ENCODE measurements at regions not wholly inside any gene's neighbourhood (a gene's known extent, or its start where the extent isn't known, plus 50 kb on each side); places are given as distances from the start of the nearest gene placed in this dataset.

DNA sequence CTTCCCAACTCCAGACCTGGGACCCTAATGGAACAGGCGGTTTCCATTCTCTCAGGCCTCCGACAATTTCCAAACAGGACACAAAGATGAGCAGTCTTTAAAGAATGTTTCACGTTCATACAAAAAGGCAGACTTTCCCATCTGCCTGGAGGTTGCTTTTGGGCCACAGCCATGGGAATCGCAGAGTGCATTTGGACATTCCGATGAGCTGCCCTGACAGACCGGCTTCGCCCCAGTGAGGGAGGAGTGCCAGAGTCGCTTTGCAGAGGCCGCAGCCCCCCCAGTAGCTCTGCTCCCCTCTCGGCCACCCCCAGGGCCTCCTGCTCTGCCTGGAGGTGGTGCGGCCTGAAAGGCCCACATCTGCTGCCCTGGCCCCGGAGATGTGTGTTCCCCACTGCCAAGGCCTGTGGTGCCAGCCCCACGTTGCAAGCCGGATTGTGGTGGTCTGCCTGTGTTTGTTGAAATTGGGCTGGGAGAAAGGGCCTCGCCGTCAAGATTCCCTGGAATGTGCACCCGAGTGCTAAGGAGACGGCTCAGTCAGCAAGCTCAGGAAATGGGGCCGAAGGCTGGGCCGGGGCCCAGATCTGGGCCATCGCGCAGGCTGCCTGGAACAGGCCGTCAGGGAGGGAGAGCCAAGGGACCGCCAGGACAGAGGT is 89.8 kb downstream of the C16orf95 start:
- Histone ChIP-seq H3K27ac (ENCODE audit: low read depth, low read length, severe bottlenecking) (peak overlapping the region; percentile 62), H3K4me1 (ENCODE audit: control insufficient read depth, insufficient read depth, low read length, poor library complexity, severe bottlenecking) (peaks cover 13% of the 10 kb centered on the region), H3K36me3 (ENCODE audit: control insufficient read depth, insufficient read depth, low read length) (no peaks in the 10 kb centered on the region), H3K4me3 (ENCODE audit: extremely low read depth, insufficient read depth, low read length, poor library complexity, severe bottlenecking) (no peak overlapping the region), H3K9me3 (ENCODE audit: control insufficient read depth, low read length) (no peaks in the 10 kb centered on the region)
- WGBS, 2 experiments (ENCODE audit: insufficient coverage in 2 of 2), result 87 to 90% methylated on average over 18 to 21 of the region's 24 CpGs

DNA sequence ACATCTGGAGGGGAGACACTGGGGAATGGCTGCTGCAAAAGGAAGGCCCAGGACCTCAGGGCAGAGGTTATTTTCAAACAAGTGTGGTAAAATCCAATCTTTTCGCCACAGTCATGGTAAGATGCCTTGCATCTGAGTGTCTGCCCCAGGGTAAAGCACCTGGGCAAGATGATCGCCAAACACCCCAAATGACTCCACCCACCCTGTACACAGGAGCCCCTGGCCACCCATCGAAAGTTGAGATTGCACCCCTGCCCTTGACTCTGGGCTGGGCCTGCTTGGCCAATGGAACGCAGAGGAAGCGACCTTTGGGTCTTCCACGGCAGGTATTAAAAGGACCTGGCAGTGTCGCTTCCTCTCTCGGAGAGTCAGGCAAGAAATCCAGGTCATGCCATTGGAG is 88.8 kb downstream of the C16orf95 start:
- 96% methylated on average over 7 to 8 of the region's 8 CpGs for WGBS, 2 experiments (ENCODE audit: insufficient coverage in 2 of 2)
- Histone ChIP-seq H3K4me3 (ENCODE audit: extremely low read depth, insufficient read depth, low read length, poor library complexity, severe bottlenecking) (no peak overlapping the region), H3K9me3 (ENCODE audit: control insufficient read depth, low read length) (no peaks in the 10 kb centered on the region), H3K27ac (ENCODE audit: low read depth, low read length, severe bottlenecking) (no peak overlapping the region), H3K4me1 (ENCODE audit: control insufficient read depth, insufficient read depth, low read length, poor library complexity, severe bottlenecking) (peaks cover 13% of the 10 kb centered on the region), H3K36me3 (ENCODE audit: control insufficient read depth, insufficient read depth, low read length) (no peaks in the 10 kb centered on the region)

DNA sequence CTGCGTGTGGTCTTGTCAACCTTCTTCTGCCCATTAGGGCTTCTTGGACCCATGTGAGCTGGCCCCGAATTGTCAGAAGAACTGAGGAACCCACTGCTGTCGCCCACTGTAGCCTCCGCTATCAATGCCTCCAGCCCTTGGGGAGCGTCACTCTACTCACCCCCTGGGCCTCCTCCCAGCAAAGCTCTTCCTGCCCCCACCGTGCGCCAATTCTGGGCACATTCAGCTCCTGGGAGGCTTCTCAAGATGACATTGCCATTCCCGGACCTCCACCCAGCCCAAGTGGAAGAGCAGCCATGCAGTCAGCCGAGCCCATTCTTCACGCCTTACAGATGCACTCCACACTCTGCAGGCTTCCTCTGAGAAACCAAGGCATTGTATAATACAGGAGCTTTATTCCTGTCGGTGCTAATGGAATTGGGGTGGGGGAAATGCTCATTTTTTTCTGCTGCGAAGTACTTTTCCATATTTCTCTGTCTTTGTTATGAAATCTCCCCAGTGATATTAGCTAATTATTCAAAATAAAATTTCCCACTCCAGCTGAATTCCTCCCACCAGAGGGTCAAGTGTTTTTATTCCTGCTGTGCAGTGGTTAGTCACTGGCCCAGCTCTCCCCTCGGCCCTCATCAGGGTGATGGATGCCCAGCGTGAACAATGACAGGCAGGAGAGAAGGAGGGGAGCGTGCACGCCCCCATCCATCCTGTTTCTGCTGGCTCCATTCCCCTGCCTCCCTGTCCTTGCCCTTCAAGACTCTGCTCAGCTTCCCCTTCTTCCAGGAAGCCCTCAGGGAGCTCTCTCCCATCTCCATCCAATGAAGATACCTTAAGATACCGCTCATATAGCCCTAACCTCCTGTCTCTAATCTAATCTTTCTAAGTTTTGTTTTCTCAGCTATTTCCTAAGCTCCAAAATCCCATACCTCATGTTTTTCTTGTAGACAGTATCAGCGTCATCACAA is 87.7 kb downstream of the C16orf95 start:
- no peaks in the 10 kb centered on the region for H3K9me3 ChIP-seq (ENCODE audit: control insufficient read depth, low read length)
- H3K4me1 ChIP-seq (ENCODE audit: control insufficient read depth, insufficient read depth, low read length, poor library complexity, severe bottlenecking), result peaks cover 13% of the 10 kb centered on the region
- H3K4me3 ChIP-seq (ENCODE audit: extremely low read depth, insufficient read depth, low read length, poor library complexity, severe bottlenecking), result no peak overlapping the region
- H3K27ac ChIP-seq (ENCODE audit: low read depth, low read length, severe bottlenecking), result no peak overlapping the region
- 95% methylated on average over 7 to 9 of the region's 18 CpGs for WGBS, 2 experiments (ENCODE audit: insufficient coverage in 2 of 2)
- H3K36me3 ChIP-seq (ENCODE audit: control insufficient read depth, insufficient read depth, low read length), result no peaks in the 10 kb centered on the region

DNA sequence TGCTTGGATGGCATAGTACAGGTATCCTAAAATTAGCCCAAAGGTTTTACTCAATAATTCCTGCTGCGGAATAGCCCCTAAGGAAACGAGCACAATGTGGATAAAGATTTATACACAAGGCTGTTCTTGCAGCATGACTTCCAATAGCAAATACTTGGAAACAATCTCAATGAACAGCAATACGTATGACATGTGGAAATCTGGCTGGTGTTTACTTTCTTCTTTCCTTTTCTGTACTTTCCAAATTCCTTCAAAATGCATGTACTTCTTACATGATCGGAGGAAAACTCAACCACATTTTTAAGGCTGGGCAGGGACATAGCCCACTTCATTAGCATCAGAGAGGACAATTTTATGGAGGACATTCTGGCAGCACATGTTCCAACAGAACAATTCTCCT is 86.6 kb downstream of the C16orf95 start:
- H3K4me3 ChIP-seq (ENCODE audit: extremely low read depth, insufficient read depth, low read length, poor library complexity, severe bottlenecking), result no peak overlapping the region
- no peaks in the 10 kb centered on the region for H3K36me3 ChIP-seq (ENCODE audit: control insufficient read depth, insufficient read depth, low read length)
- H3K9me3 ChIP-seq (ENCODE audit: control insufficient read depth, low read length), result no peaks in the 10 kb centered on the region
- peaks cover 13% of the 10 kb centered on the region for H3K4me1 ChIP-seq (ENCODE audit: control insufficient read depth, insufficient read depth, low read length, poor library complexity, severe bottlenecking)
- H3K27ac ChIP-seq (ENCODE audit: low read depth, low read length, severe bottlenecking), result no peak overlapping the region
- WGBS, 2 experiments (ENCODE audit: insufficient coverage in 2 of 2), result 80 to 82% methylated on average over 3 to 4 of the region's 4 CpGs

DNA sequence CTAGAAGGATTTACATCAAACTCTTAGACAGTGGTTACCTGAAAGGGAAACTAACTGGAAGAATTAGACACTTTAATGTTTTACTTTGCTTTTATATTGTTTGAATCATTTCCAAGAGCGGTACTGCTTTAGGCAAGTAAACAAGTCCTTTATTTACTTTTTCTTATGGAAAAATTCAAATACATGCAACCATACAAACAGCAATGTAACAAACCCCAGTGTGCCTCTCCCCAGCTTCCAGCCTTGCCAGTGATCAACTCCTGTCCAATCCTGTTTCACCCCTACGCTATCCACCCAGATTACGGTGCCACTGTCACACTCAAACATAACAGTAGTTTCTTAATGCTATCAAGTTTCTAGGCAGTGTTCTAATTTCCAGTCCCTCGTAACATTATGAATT is 85.9 kb downstream of the C16orf95 start:
- Histone ChIP-seq H3K4me1 (ENCODE audit: control insufficient read depth, insufficient read depth, low read length, poor library complexity, severe bottlenecking) (peaks cover 13% of the 10 kb centered on the region), H3K9me3 (ENCODE audit: control insufficient read depth, low read length) (no peaks in the 10 kb centered on the region), H3K36me3 (ENCODE audit: control insufficient read depth, insufficient read depth, low read length) (no peaks in the 10 kb centered on the region), H3K27ac (ENCODE audit: low read depth, low read length, severe bottlenecking) (no peak overlapping the region), H3K4me3 (ENCODE audit: extremely low read depth, insufficient read depth, low read length, poor library complexity, severe bottlenecking) (no peak overlapping the region)
- WGBS, 2 experiments (ENCODE audit: insufficient coverage in 2 of 2), result 94 to 95% methylated on average over 2 of the region's 4 CpGs

DNA sequence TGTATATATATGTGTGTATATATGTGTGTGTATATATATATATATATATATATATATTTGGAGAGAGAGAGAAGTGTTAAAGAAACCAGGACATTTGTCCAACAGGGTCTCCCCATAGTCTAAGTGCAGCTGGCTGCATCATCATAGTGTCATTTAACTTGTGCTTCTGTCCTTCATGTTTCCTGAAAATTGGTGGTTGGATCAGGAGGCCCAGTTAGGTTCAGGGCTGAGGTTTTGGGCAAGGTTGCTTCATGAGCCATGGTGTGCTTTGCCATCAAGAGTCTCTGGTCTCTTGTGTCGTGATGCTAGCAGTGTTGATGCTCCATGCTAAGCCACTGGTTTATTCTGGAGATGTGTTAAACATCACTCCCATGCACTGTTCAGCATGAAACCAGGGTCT is 85.3 kb downstream of the C16orf95 start:
- H3K9me3 ChIP-seq (ENCODE audit: control insufficient read depth, low read length), result no peaks in the 10 kb centered on the region
- H3K4me1 ChIP-seq (ENCODE audit: control insufficient read depth, insufficient read depth, low read length, poor library complexity, severe bottlenecking), result peaks cover 13% of the 10 kb centered on the region
- 100% methylated on average over 1 of the region's 1 CpG for WGBS, 2 experiments (ENCODE audit: insufficient coverage in 2 of 2)
- no peak overlapping the region for H3K27ac ChIP-seq (ENCODE audit: low read depth, low read length, severe bottlenecking)
- H3K4me3 ChIP-seq (ENCODE audit: extremely low read depth, insufficient read depth, low read length, poor library complexity, severe bottlenecking), result no peak overlapping the region
- H3K36me3 ChIP-seq (ENCODE audit: control insufficient read depth, insufficient read depth, low read length), result no peaks in the 10 kb centered on the region

DNA sequence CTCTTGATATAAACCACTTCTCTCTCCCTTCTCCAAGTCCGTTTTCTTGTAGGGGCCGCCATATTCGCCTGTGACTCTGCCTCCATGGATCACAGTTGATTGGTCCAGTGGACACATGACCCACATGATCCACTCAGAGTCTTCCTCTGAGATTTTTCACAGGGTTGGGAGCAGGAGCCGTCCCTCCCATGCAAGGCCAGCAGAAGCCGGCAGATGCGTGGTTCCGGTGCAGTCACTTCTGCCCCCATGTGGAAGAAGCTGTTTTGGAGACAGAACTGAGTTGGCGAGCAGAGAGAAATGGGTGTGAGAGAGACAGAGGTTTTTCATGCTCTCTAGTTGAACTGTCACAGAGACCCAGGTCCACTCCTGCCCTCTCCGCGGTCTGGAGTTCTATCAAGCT is 83.3 kb downstream of the C16orf95 start:
- 77 to 81% methylated on average over 5 to 10 of the region's 10 CpGs for WGBS, 2 experiments (ENCODE audit: insufficient coverage in 2 of 2)
- no peaks in the 10 kb centered on the region for H3K9me3 ChIP-seq (ENCODE audit: control insufficient read depth, low read length)
- no peaks in the 10 kb centered on the region for H3K36me3 ChIP-seq (ENCODE audit: control insufficient read depth, insufficient read depth, low read length)
- H3K27ac ChIP-seq (ENCODE audit: low read depth, low read length, severe bottlenecking), result no peak overlapping the region
- H3K4me1 ChIP-seq (ENCODE audit: control insufficient read depth, insufficient read depth, low read length, poor library complexity, severe bottlenecking), result no peaks in the 10 kb centered on the region
- H3K4me3 ChIP-seq (ENCODE audit: extremely low read depth, insufficient read depth, low read length, poor library complexity, severe bottlenecking), result no peak overlapping the region

DNA sequence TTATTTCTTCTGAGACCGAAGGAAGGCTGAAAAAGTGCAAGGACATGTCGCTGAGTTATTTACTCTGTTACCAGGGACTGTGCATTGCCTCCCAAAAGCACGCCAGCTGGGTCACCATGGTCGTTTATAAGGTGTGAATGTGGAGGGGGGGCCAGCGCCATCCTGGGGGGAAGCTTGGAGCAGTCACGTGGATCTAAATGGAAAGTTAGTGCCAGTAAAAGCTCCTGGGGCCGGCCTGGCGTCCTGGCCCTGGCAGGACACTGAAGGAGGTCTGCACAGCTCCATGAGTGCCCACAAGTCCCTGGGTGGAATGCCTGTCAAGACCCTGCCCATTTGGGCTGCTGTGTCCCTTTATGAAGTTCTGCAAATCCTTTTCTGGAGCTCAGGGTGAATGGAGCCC is 82.6 kb downstream of the C16orf95 start:
- Histone ChIP-seq H3K9me3 (ENCODE audit: control insufficient read depth, low read length) (no peaks in the 10 kb centered on the region), H3K4me3 (ENCODE audit: extremely low read depth, insufficient read depth, low read length, poor library complexity, severe bottlenecking) (no peak overlapping the region), H3K36me3 (ENCODE audit: control insufficient read depth, insufficient read depth, low read length) (no peaks in the 10 kb centered on the region), H3K4me1 (ENCODE audit: control insufficient read depth, insufficient read depth, low read length, poor library complexity, severe bottlenecking) (no peaks in the 10 kb centered on the region), H3K27ac (ENCODE audit: low read depth, low read length, severe bottlenecking) (no peak overlapping the region)
- WGBS, 2 experiments (ENCODE audit: insufficient coverage in 2 of 2), result 78 to 81% methylated on average over 8 of the region's 8 CpGs

DNA sequence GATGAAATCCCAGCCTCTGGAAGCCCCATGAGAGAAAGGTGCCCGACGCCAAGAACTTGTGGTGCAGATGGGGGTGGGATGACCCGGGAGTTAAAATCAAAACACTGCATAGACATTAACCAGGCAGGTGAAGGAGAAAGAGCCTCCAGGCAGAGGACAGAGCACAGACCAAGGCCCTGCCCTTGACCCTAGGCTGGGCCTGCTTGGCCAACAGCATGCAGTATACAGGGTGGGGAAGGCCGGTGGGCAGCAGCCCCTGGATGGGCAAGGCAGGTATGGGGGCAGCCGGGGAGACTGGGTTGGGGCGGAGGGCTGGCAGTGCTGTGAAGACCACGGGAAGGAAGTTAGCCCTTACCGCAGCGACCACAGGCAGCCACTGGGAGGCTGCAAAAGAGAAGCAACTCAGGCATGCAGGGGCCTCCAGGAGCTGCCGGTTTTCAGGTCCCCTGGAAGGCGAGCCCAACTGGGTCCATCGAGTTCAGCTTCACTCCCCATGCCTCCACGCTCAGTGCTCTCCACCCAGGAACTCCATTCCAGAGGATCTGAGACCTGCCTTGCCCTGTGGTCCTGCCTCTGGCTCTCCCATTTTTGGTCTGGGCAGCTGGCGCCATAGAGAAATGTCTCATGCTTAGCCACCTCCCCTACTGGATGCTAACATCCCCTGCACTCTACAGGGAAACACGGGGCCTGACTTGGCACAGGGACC is 81.2 kb downstream of the C16orf95 start:
- Histone ChIP-seq H3K36me3 (ENCODE audit: control insufficient read depth, insufficient read depth, low read length) (no peaks in the 10 kb centered on the region), H3K9me3 (ENCODE audit: control insufficient read depth, low read length) (no peaks in the 10 kb centered on the region), H3K27ac (ENCODE audit: low read depth, low read length, severe bottlenecking) (no peak overlapping the region), H3K4me3 (ENCODE audit: extremely low read depth, insufficient read depth, low read length, poor library complexity, severe bottlenecking) (no peak overlapping the region), H3K4me1 (ENCODE audit: control insufficient read depth, insufficient read depth, low read length, poor library complexity, severe bottlenecking) (peaks cover 4% of the 10 kb centered on the region)
- 68 to 70% methylated on average over 13 to 14 of the region's 15 CpGs for WGBS, 2 experiments (ENCODE audit: insufficient coverage in 2 of 2)

DNA sequence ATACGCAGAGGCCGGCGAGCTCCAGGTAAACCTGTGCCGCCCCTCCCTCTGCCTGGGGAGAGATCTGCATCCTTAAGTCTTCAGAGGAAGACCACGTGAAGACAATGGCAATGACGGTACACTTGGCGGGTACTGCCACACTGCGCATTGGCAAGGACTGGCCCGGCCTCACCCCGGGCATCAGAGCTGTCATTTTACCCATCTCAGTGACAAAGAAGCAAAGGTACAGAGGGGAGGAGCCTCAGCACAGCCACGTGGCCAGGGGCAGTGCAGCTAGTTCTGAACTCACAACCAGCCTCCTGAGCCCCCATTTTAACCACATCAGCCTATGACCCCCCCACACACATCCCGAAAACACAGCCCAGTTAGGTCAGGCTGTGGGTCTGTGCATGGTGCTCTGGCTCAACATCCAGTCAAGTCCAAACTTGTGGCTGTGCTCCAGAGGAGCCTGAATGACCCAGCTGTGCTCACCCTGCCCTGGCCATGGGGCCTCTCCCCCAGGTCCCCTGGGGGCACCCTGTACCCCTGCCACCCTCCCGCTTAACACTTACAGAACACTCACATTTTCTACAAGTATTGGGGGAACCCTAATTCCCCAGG is 80.6 kb downstream of the C16orf95 start:
- 85 to 90% methylated on average over 9 to 12 of the region's 13 CpGs for WGBS, 2 experiments (ENCODE audit: insufficient coverage in 2 of 2)
- no peak overlapping the region for H3K27ac ChIP-seq (ENCODE audit: low read depth, low read length, severe bottlenecking)
- H3K36me3 ChIP-seq (ENCODE audit: control insufficient read depth, insufficient read depth, low read length), result no peaks in the 10 kb centered on the region
- no peak overlapping the region for H3K4me3 ChIP-seq (ENCODE audit: extremely low read depth, insufficient read depth, low read length, poor library complexity, severe bottlenecking)
- H3K9me3 ChIP-seq (ENCODE audit: control insufficient read depth, low read length), result no peaks in the 10 kb centered on the region
- H3K4me1 ChIP-seq (ENCODE audit: control insufficient read depth, insufficient read depth, low read length, poor library complexity, severe bottlenecking), result peaks cover 4% of the 10 kb centered on the region
